ENCODE measurements at regions not wholly inside any gene's neighbourhood (a gene's known extent, or its start where the extent isn't known, plus 50 kb on each side); places are given as distances from the start of the nearest gene placed in this dataset.

GRCh38 chr3:168884353-168884903, 779.1 kb downstream of the MECOM start:
- peak; percentile 19 for DNase-seq

GRCh38 chr3:168883145-168883544, 780.4 kb downstream of the MECOM start:
- DNase-seq, result no peak

GRCh38 chr3:168881804-168882203, 781.7 kb downstream of the MECOM start:
- no peak for DNase-seq

- no peak for DNase-seq
Observed at GRCh38 chr3:168878655-168879054, 782.9 kb upstream of the GOLIM4 start.

GRCh38 chr3:168877899-168878298, 782.2 kb upstream of the GOLIM4 start:
- DNase-seq, result peak; percentile 85

- DNase-seq, result no peak
Observed at GRCh38 chr3:168876346-168877035, 780.8 kb upstream of the GOLIM4 start.

GRCh38 chr3:168872826-168873225, 777.1 kb upstream of the GOLIM4 start:
- DNase-seq, result no peak

- no peak for DNase-seq
Observed at GRCh38 chr3:168870892-168871291, 775.2 kb upstream of the GOLIM4 start.

- no peak for DNase-seq
Observed at GRCh38 chr3:168865022-168865551, 769.4 kb upstream of the GOLIM4 start.

GRCh38 chr3:168864107-168865021, 768.6 kb upstream of the GOLIM4 start:
- no peak for DNase-seq

GRCh38 chr3:168863561-168863960, 767.8 kb upstream of the GOLIM4 start:
- no peak for DNase-seq

- no peak for DNase-seq
Observed at GRCh38 chr3:168862466-168862865, 766.7 kb upstream of the GOLIM4 start.

- no peak for DNase-seq
Observed at GRCh38 chr3:168860592-168860991, 764.9 kb upstream of the GOLIM4 start.

- no peak for DNase-seq
Observed at GRCh38 chr3:168860028-168860427, 764.3 kb upstream of the GOLIM4 start.

GRCh38 chr3:168859574-168859973, 763.9 kb upstream of the GOLIM4 start:
- no peak for DNase-seq

GRCh38 chr3:168859143-168859542, 763.4 kb upstream of the GOLIM4 start:
- no peak for DNase-seq

GRCh38 chr3:168858327-168858726, 762.6 kb upstream of the GOLIM4 start:
- no peak for DNase-seq

GRCh38 chr3:168850109-168850508, 754.4 kb upstream of the GOLIM4 start:
- no peak for DNase-seq

GRCh38 chr3:168847291-168847883, 751.7 kb upstream of the GOLIM4 start:
- DNase-seq, result peak; percentile 19

- DNase-seq, result no peak
Observed at GRCh38 chr3:168844894-168845482, 749.3 kb upstream of the GOLIM4 start.

- no peak for DNase-seq
Observed at GRCh38 chr3:168844472-168844871, 748.7 kb upstream of the GOLIM4 start.

- no peak for DNase-seq
Observed at GRCh38 chr3:168843481-168843880, 747.8 kb upstream of the GOLIM4 start.

GRCh38 chr3:168839653-168840052, 743.9 kb upstream of the GOLIM4 start:
- no peak for DNase-seq
